ENCODE measurements at regions not wholly inside any gene's neighbourhood (a gene's known extent, or its start where the extent isn't known, plus 50 kb on each side); places are given as distances from the start of the nearest gene placed in this dataset.
"Not testable (repeated sequence)": the region's sequence is repeated elsewhere in the genome, so short reads cannot be mapped to it uniquely, and the experiment has no call there.

DNA sequence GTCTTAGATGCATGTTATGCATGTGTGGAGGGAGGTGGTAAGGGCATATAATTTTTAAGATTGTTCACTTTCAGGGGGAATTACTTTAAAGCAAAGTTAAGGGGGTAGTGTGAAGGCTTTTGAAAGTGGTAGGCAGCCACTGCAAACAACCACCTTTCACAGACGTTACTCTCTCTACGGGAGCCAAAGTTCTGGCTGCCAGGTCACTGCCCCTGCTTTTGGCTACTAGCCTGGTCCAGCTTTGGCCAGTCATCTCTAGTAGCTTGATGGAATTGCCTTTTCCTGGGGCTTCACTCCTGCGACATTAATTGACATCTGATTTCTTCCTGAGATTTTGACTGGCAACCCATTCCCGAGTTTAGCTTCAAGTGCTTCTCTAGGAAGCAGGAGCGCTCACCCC is 397.5 kb downstream of the CDH11 start:
- DNase-seq (ENCODE audit: low read depth): no peak

GRCh38 chr16:64718486-64718885 is 403.4 kb downstream of the CDH11 start:
- no peak for DNase-seq (ENCODE audit: low read depth)

DNA sequence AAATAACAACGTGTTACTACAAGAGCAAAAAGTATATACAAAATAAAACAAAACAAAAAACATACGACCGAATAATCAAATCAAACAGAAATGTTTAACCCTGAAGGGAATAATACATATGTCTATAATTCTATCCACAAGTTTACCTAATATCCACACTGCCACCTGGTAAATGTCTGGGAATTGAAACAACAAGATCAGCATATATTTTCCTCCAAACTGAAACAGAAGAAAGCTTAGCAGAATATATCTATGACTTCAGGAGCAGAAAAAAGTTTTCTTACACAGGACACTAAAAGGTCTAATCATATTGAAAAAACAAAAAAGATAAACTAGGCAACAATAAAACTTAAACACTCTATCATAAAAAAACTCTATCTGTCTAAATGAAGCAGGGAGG is 404.0 kb downstream of the CDH11 start:
- no peak for DNase-seq (ENCODE audit: low read depth)

- no peak for DNase-seq (ENCODE audit: low read depth)
These were observed 406.2 kb downstream of the CDH11 start for GRCh38 chr16:64715624-64716023.

DNA sequence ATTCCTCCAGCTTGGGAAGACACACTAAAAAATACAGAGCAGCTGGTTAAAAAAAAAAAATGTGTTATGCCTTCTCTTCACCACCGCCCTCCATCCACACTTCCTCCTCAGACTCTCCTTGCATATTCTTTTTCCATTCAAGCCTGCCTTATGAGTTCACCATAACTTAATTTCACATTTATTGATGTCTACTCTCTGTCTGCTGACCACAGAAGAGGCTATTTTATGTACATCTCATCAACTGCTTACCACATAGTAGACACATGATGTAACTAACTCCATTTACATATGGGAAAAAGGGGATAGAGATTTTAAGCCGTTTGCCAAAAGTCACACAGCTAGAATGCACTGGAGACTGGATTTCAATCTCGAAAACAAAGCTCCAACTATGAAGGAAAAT is 409.8 kb downstream of the CDH11 start:
- DNase-seq (ENCODE audit: low read depth): no peak

GRCh38 chr16:64711596-64711995 is 410.3 kb downstream of the CDH11 start:
- DNase-seq (ENCODE audit: low read depth): no peak

GRCh38 chr16:64711026-64711425 is 410.8 kb downstream of the CDH11 start:
- DNase-seq (ENCODE audit: low read depth): no peak

- DNase-seq (ENCODE audit: low read depth): no peak
These were observed 416.4 kb downstream of the CDH11 start for GRCh38 chr16:64705443-64705842.

DNA sequence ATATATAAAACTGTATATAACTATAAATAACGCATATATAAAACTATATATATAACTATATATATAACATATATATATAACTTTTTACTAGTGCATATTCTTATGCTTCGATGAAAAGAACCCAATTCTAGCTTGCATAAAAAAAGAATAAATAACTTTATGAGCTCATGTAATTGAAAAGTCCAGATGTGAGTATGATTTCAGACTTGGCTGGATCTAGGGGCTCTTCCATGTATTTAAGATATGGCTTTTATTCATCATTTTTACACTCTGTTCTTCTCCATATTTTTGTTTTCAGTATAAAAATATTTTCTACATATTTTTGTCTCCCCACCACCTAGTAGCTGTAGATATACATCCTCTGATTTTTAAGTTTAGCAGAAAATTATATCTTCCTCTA is 417.5 kb downstream of the CDH11 start:
- DNase-seq (ENCODE audit: low read depth): no peak

GRCh38 chr16:64702415-64702814 is 419.4 kb downstream of the CDH11 start:
- no peak for DNase-seq (ENCODE audit: low read depth)

- no peak for DNase-seq (ENCODE audit: low read depth)
These were observed 421.2 kb downstream of the CDH11 start for GRCh38 chr16:64700628-64701027.

DNA sequence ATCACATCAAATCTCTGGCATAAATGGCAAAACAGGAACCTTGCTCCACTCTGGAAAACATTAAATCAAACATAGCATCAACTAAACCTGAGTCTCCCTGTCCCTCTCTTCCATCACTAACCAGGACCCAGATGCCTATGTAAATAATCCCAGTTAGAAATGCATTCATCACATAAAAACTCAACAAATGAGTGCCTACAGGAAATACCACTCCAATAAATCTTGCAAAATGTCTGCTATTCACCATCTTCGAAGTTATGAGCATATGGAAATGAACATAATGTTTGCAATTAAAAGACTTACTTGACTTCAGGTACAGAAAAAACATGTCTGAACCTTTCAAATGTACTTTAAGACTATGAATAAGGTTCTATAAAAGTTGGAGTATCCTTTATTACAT is 425.0 kb downstream of the CDH11 start:
- no peak for DNase-seq (ENCODE audit: low read depth)

- DNase-seq (ENCODE audit: low read depth): no peak
These were observed 426.2 kb downstream of the CDH11 start for GRCh38 chr16:64695684-64696083.

DNA sequence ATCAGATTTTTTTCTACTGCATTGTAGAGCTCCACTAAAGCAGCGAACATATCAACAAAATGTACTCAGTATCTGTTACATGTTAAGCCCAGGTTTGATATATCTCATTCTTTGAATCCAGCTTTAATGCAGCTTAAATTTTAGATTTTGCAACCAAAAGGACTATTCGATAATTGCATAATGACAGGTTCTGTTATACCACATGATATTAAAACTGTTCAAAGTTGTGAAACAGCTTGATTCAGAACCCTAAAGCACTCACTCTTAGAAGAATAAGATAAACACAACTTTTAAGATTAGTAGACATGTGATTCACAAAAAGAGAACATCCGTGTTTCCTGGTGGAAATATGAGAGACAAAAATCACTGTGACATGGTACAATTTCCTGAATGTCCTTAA is 427.9 kb downstream of the CDH11 start:
- no peak for DNase-seq (ENCODE audit: low read depth)

DNA sequence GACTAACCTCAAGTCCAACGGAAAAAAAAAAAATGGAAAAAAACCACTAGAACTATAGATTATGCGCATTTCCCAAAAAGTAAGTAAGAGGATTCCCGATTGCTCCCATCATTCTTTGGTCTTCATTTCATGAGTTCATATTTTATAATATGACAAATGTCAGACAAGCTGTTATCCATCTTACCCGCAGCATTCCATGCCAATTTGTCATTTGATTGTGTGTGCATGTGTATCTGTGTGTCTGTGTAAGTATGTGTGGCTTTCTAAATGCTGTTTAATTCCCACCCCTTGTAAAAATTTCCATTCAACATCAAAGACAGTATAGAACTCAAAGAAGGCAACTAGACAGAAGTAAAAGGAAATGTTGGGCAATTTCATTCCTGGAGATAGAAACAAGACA is 434.1 kb downstream of the CDH11 start:
- DNase-seq (ENCODE audit: low read depth): no peak

DNA sequence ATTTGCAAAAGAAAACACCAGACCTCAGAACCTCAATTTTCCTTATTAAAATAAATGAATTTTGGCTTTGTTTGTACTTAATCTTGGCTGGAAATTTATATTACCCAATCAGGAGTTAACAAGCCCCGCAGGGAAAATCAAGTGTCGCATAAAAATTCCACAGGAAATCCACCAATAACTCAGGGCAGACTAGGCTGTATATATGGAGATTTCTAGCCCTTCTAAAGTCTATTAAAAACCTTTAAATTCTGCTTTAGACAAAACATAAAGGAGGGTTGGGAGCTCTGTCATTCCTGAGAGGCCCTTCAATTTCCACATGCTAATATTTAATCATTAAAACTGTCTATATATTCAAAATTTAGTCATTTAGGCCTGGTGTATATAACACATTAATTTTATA is 434.7 kb downstream of the CDH11 start:
- DNase-seq (ENCODE audit: low read depth): no peak

DNA sequence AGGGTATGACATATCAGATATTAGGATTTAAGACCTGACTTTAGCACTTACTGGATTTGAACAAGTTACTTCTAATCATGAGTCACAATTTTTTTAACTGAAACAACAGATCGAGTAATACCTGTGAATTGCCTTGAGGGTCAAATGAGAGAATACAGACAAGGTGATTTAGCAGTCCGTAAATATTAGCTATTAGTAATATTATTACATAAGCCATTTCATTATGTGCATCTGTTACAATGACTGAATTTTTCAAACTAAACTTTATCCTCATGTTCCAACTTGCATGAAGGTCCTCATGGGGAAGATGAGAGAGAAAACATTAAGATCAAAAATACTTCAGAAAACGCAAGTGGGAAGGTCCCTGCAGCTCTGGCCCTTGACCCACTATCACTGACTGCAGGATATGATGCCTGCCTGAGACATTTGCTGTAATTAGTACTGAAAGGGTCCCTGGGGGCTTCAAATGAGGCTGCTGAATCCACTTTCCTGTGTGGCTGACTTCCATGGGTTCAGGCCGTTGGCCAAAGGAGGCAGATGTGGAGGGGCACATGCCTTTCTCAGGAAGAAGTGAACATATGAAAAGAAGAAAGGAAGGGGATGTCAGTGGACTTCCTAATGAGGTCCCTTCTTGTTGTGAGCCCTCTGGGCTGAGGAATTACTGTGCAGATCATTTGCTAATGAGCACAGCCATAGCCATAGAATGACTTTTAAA is 441.7 kb downstream of the CDH11 start:
- no peak for DNase-seq (ENCODE audit: low read depth)

- DNase-seq (ENCODE audit: low read depth): no peak
These were observed 452.3 kb downstream of the CDH11 start for GRCh38 chr16:64669573-64669972.

DNA sequence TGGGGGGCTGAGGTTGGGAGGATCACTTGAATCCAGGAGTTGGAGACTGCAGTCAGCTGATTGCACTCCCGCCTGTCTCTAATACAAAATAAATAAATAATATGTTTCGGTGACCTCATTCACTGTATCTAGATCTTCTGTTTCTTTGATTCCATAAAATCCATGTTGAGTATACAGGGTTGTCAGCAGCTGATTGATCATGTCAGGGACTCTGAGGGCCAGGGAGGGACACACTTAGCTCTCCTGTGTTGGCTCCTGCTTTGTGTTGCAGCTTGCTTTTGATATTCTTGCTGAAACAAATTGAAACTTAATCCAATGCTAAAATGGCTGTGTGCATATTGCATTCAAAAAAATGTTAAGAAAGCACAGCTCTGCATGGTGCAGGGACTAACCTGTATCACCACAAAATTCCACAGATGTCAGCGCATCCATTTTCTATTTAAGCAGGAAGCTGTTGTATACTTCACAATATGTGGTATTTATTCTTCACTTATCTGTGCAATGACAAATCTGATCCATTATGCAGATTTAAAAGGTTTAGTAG is 454.5 kb downstream of the CDH11 start:
- no peak for DNase-seq (ENCODE audit: low read depth)

DNA sequence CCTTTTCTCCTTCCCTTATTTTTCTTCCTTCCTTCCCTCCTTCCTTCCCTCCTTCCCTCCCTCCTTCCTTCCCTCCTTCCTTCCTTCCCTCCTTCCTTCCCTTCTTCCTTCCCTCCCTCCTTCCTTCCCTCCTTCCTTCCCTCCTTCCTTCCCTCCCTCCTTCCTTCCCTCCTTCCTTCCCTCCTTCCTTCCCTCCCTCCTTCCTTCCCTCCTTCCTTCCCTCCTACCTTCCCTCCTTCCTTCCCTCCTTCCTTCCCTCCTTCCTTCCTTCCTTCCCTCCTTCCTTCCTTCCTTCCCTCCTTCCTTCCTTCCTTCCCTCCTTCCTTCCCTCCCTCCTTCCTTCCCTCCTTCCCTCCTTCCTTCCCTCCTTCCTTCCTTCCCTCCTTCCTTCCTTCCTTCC is 459.6 kb downstream of the CDH11 start:
- DNase-seq (ENCODE audit: low read depth): not testable (repeated sequence)

GRCh38 chr16:64659866-64660265 is 462.0 kb downstream of the CDH11 start:
- no peak for DNase-seq (ENCODE audit: low read depth)

DNA sequence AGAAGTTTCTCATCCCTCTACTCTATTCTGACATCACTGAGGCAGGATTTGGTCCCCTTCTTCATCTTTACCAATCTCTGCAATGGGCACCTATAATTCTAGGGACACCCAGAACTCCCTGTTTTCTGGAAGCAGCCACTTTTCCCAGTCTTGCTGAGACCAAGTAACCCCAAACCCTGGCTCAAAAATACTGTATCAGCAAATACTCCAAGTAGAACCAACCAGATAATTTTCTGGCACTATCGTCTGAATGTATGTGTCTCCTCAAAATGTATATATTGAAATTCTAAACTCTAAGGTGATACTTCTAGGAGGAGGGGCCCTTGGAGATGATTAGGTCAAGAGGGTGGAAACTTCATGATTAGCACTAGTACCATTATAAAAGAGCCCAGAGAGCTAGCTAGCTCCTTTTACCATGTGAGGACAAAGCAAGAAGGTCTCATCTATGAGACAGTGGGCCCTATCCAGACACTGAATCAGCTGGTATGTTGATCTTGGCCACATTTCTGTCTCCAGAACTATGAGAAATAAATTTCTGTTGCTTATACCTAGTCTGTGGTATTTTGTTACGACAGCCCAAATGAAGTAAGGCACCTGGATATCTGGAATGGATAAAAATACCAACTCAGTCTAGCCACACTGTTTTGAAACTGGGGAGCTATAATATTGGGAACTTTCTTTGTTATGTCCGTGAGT is 464.4 kb downstream of the CDH11 start:
- DNase-seq (ENCODE audit: low read depth): no peak

DNA sequence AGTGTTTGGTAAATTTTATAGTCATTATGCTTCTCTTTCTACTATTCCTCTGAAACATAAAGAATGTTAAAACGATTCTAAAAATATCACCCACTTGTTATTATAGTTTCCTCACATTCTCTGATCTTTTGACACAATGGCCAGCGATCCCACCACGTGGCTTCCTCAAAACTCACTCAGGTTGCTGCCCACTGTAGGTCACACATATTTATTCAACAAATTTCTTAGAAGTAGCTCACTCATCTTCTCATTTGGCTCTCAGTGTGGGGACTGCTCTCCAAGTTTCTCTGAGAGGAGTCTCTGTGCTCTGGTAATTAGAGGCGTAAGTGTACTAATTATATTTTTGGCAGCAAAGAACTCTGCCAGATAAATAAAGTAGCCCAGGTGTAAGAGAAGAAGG is 465.4 kb downstream of the CDH11 start:
- DNase-seq (ENCODE audit: low read depth): no peak

DNA sequence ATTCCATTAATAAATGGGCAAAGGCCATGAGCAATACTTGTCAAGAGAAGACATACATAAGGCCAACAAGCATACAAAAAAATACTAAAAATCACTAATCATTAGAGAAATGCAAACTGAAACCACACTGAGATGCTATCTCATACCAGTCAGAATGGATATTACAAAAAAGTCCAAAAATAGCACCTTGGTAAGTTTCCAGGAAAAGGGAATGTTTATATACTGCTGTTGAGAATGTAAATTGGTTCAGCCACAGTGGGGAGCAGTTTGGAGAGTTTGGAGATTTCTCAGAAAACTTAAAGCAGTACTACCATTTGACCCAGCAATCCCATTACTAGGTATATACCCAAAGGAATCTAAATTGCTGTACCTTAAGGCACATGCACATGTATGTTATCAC is 467.7 kb downstream of the CDH11 start:
- DNase-seq (ENCODE audit: low read depth): no peak
